SU-DHL-6 (cell line): ENCODE measurements at regions not wholly inside any gene's neighbourhood (a gene's known extent, or its start where the extent isn't known, plus 50 kb on each side); places are given as distances from the start of the nearest gene placed in this dataset.

ENCODE experiments used
- EZH2phosphoT487 ChIP-seq: fragments of 200-600 bp; sonication (generic), shearing (Covaris generic); conservative IDR thresholded peaks from 2 replicates; pipeline ENCODE4 v1.6.1; 2018; ENCODE audit warnings: mild to moderate bottlenecking, antibody characterized with exemption, low read length, moderate library complexity, mixed read lengths
- TF ChIP-seq, protein P1 (sequence below): fragments of 200-600 bp; sonication (generic); IDR thresholded peaks from one replicate; pipeline ENCODE4 v1.5.1; 2017; ENCODE audit warnings: antibody characterized with exemption, mild to moderate bottlenecking, low read length, moderate library complexity; ENCODE audit not compliant: insufficient read depth, poor library complexity, severe bottlenecking

DNA sequence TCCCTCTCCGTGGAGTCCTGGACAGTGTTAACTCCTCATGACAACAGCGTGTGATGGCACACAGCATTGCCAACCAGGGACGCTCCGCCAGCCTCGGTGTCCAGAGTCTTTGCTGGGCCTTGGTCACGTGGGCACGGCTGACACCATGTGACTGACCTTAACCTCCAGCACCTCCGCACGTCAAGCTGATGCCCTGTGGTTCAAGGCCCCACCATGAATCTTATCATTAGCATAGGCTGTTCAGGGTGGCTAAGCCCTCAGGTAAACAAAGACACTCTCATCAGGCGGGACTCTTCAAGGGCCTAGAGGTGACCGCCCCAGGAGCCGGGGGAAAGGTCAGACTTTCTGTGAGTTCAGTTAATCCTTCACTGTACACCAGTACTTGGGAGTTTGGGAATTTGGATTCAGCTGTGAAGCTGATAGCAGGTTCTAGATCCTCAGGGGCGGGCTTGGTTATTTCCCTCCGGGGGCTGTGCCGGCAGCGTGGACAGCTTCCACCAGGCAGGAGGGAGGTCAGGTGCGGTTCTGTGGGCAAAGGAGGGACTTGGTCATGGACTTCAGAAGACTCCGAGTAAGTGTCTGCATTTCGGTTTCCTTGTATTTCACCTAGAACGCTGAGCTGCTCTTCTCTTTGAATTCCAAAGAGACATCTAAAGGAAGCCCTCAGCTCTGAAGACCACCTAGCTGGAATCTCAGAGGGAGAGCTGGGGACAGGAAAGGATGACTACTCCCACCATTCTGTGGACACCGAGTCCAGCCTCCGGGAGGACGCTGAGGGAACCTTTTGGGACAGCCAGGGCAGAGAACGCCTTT lies 195.5 kb upstream of the CIBAR2 start:
- TF ChIP-seq, protein P1, sequence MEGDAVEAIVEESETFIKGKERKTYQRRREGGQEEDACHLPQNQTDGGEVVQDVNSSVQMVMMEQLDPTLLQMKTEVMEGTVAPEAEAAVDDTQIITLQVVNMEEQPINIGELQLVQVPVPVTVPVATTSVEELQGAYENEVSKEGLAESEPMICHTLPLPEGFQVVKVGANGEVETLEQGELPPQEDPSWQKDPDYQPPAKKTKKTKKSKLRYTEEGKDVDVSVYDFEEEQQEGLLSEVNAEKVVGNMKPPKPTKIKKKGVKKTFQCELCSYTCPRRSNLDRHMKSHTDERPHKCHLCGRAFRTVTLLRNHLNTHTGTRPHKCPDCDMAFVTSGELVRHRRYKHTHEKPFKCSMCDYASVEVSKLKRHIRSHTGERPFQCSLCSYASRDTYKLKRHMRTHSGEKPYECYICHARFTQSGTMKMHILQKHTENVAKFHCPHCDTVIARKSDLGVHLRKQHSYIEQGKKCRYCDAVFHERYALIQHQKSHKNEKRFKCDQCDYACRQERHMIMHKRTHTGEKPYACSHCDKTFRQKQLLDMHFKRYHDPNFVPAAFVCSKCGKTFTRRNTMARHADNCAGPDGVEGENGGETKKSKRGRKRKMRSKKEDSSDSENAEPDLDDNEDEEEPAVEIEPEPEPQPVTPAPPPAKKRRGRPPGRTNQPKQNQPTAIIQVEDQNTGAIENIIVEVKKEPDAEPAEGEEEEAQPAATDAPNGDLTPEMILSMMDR: no peak
- 0 out of 2 replicates have a peak, but pooled peaks have one; percentile 32 for TF ChIP-seq EZH2phosphoT487
